ENCODE measurements at regions not wholly inside any gene's neighbourhood (a gene's known extent, or its start where the extent isn't known, plus 50 kb on each side); places are given as distances from the start of the nearest gene placed in this dataset.

- no peaks in the 10 kb centered on the region for H3K36me3 Mint-ChIP-seq
- H3K27ac ChIP-seq (ENCODE audit: low read length) = no peak overlapping the region
- H3K4me3 Mint-ChIP-seq = no peak overlapping the region
- H3K4me1 Mint-ChIP-seq = peaks cover 0 to 6% (median 4%) of the 10 kb centered on the region in 3 donors
- H3K36me3 ChIP-seq (ENCODE audit: control insufficient read depth in 2 of 2, extremely low read depth in 1 of 2, insufficient read depth in 1 of 2, low read length in 1 of 2) = no peaks in the 10 kb centered on the region
- DNase-seq = no peak
- H3K9me3 Mint-ChIP-seq = peaks cover 16 to 35% (median 31%) of the 10 kb centered on the region in 3 donors
- ATAC-seq (replicated peaks in 1 of 4) = no peak
- peaks cover 0 to 8% of the 10 kb centered on the region in 2 experiments for H3K27me3 ChIP-seq (replicated peaks in 1 of 2; ENCODE audit: control insufficient read depth in 2 of 2, extremely low read depth in 1 of 2, insufficient read depth in 2 of 2, low read length in 1 of 2)
- H3K4me3 ChIP-seq (ENCODE audit: control insufficient read depth in 1 of 2, extremely low read depth in 1 of 2, low read length in 1 of 2) = no peak overlapping the region
- WGBS (ENCODE audit: insufficient coverage) = 97% methylated on average over 3 of the region's 5 CpGs
- ChIA-PET CTCF (no interaction called here), POLR2A (no interaction called here)
- H3K27ac Mint-ChIP-seq = no peak overlapping the region
- H3K27me3 Mint-ChIP-seq = peaks cover 2 to 7% of the 10 kb centered on the region in 2 donors
- H3K9me3 ChIP-seq = no peaks in the 10 kb centered on the region
- H3K4me1 ChIP-seq (ENCODE audit: control insufficient read depth in 1 of 2, extremely low read depth in 1 of 2, insufficient read depth in 2 of 2, low read length in 2 of 2) = peaks cover 8 to 9% of the 10 kb centered on the region in 2 experiments
Observed at GRCh38 chr19:28655054-28655453, 557.9 kb downstream of the UQCRFS1 start.

GRCh38 chr19:28652765-28653164 lies 560.2 kb downstream of the UQCRFS1 start:
- CTCF ChIA-PET = no interaction called here
- Histone ChIP-seq H3K4me3 (ENCODE audit: control insufficient read depth in 1 of 2, extremely low read depth in 1 of 2, low read length in 1 of 2) (no peak overlapping the region), H3K4me1 (ENCODE audit: control insufficient read depth in 1 of 2, extremely low read depth in 1 of 2, insufficient read depth in 2 of 2, low read length in 2 of 2) (peaks cover 8 to 9% of the 10 kb centered on the region in 2 experiments), H3K9me3 (no peaks in the 10 kb centered on the region), H3K27ac (ENCODE audit: low read length) (no peak overlapping the region), H3K36me3 (ENCODE audit: control insufficient read depth in 2 of 2, extremely low read depth in 1 of 2, insufficient read depth in 1 of 2, low read length in 1 of 2) (no peaks in the 10 kb centered on the region), H3K27me3 (replicated peaks in 1 of 2; ENCODE audit: control insufficient read depth in 2 of 2, extremely low read depth in 1 of 2, insufficient read depth in 2 of 2, low read length in 1 of 2) (peaks cover 0 to 8% of the 10 kb centered on the region in 2 experiments)
- no peak overlapping the region for H3K27ac Mint-ChIP-seq
- peak in 1 of 4 experiments; percentile 27 for ATAC-seq (replicated peaks in 1 of 4)
- H3K27me3 Mint-ChIP-seq = peaks cover 2 to 7% of the 10 kb centered on the region in 2 donors
- no peak for DNase-seq
- H3K36me3 Mint-ChIP-seq = no peaks in the 10 kb centered on the region
- H3K4me1 Mint-ChIP-seq = peaks cover 0 to 6% (median 4%) of the 10 kb centered on the region in 3 donors
- POLR2A ChIA-PET = no interaction called here
- peaks cover 15 to 20% (median 18%) of the 10 kb centered on the region in 3 donors for H3K9me3 Mint-ChIP-seq
- 9% methylated on average over 1 of the region's 3 CpGs for WGBS (ENCODE audit: insufficient coverage)
- no peak overlapping the region for H3K4me3 Mint-ChIP-seq

GRCh38 chr19:28646629-28647028 lies 566.3 kb downstream of the UQCRFS1 start:
- H3K36me3 Mint-ChIP-seq = no peaks in the 10 kb centered on the region
- ChIA-PET CTCF (no interaction called here), POLR2A (no interaction called here)
- DNase-seq = no peak
- H3K4me3 Mint-ChIP-seq = no peak overlapping the region
- ATAC-seq (replicated peaks in 1 of 4) = no peak
- Histone ChIP-seq H3K9me3 (no peaks in the 10 kb centered on the region), H3K27me3 (replicated peaks in 1 of 2; ENCODE audit: control insufficient read depth in 2 of 2, extremely low read depth in 1 of 2, insufficient read depth in 2 of 2, low read length in 1 of 2) (no peaks in the 10 kb centered on the region), H3K27ac (ENCODE audit: low read length) (no peak overlapping the region), H3K36me3 (ENCODE audit: control insufficient read depth in 2 of 2, extremely low read depth in 1 of 2, insufficient read depth in 1 of 2, low read length in 1 of 2) (no peaks in the 10 kb centered on the region), H3K4me1 (ENCODE audit: control insufficient read depth in 1 of 2, extremely low read depth in 1 of 2, insufficient read depth in 2 of 2, low read length in 2 of 2) (no peaks in the 10 kb centered on the region), H3K4me3 (ENCODE audit: control insufficient read depth in 1 of 2, extremely low read depth in 1 of 2, low read length in 1 of 2) (no peak overlapping the region)
- WGBS (ENCODE audit: insufficient coverage) = 64% methylated on average over 2 of the region's 6 CpGs
- H3K27ac Mint-ChIP-seq = no peak overlapping the region
- no peaks in the 10 kb centered on the region for H3K9me3 Mint-ChIP-seq
- H3K4me1 Mint-ChIP-seq = no peaks in the 10 kb centered on the region
- peaks cover 2 to 4% of the 10 kb centered on the region in 2 donors for H3K27me3 Mint-ChIP-seq

- POLR2A ChIA-PET = no interaction called here
- WGBS (ENCODE audit: insufficient coverage) = 41% methylated on average over 3 of the region's 4 CpGs
- Mint-ChIP-seq H3K9me3 (no peaks in the 10 kb centered on the region), H3K27me3 (no peaks in the 10 kb centered on the region), H3K36me3 (no peaks in the 10 kb centered on the region), H3K27ac (no peak overlapping the region), H3K4me1 (no peaks in the 10 kb centered on the region), H3K4me3 (no peak overlapping the region)
- ATAC-seq (replicated peaks in 1 of 4) (no peak), DNase-seq (no peak)
- Histone ChIP-seq H3K27me3 (replicated peaks in 1 of 2; ENCODE audit: control insufficient read depth in 2 of 2, extremely low read depth in 1 of 2, insufficient read depth in 2 of 2, low read length in 1 of 2) (no peaks in the 10 kb centered on the region), H3K27ac (ENCODE audit: low read length) (no peak overlapping the region), H3K4me3 (ENCODE audit: control insufficient read depth in 1 of 2, extremely low read depth in 1 of 2, low read length in 1 of 2) (no peak overlapping the region), H3K4me1 (ENCODE audit: control insufficient read depth in 1 of 2, extremely low read depth in 1 of 2, insufficient read depth in 2 of 2, low read length in 2 of 2) (no peaks in the 10 kb centered on the region), H3K9me3 (no peaks in the 10 kb centered on the region), H3K36me3 (ENCODE audit: control insufficient read depth in 2 of 2, extremely low read depth in 1 of 2, insufficient read depth in 1 of 2, low read length in 1 of 2) (no peaks in the 10 kb centered on the region)
- CTCF ChIA-PET = interaction anchor here in 1 of 2 donors (0.9 kb wide), 1 partner anchor 11 kb away, joined by 4 read pairs; no protein-coding TSS in a partner anchor
Observed at GRCh38 chr19:28644169-28644775, 568.7 kb downstream of the UQCRFS1 start.

GRCh38 chr19:28642787-28643683 lies 569.9 kb downstream of the UQCRFS1 start:
- ChIA-PET CTCF (interaction anchor here in 1 of 2 donors (0.9 kb wide), 1 partner anchor 10 kb away, joined by 4 read pairs; no protein-coding TSS in a partner anchor), POLR2A (no interaction called here)
- Mint-ChIP-seq H3K27ac (no peak overlapping the region), H3K4me1 (no peaks in the 10 kb centered on the region), H3K27me3 (no peaks in the 10 kb centered on the region), H3K9me3 (no peaks in the 10 kb centered on the region), H3K4me3 (no peak overlapping the region), H3K36me3 (no peaks in the 10 kb centered on the region)
- no peak for DNase-seq
- Histone ChIP-seq H3K4me1 (ENCODE audit: control insufficient read depth in 1 of 2, extremely low read depth in 1 of 2, insufficient read depth in 2 of 2, low read length in 2 of 2) (no peaks in the 10 kb centered on the region), H3K4me3 (ENCODE audit: control insufficient read depth in 1 of 2, extremely low read depth in 1 of 2, low read length in 1 of 2) (no peak overlapping the region), H3K27ac (ENCODE audit: low read length) (no peak overlapping the region), H3K36me3 (ENCODE audit: control insufficient read depth in 2 of 2, extremely low read depth in 1 of 2, insufficient read depth in 1 of 2, low read length in 1 of 2) (no peaks in the 10 kb centered on the region), H3K9me3 (no peaks in the 10 kb centered on the region), H3K27me3 (replicated peaks in 1 of 2; ENCODE audit: control insufficient read depth in 2 of 2, extremely low read depth in 1 of 2, insufficient read depth in 2 of 2, low read length in 1 of 2) (no peaks in the 10 kb centered on the region)
- ATAC-seq (replicated peaks in 1 of 4) = no peak
- WGBS (ENCODE audit: insufficient coverage) = 87% methylated on average over 5 of the region's 10 CpGs

- H3K9me3 ChIP-seq = no peaks in the 10 kb centered on the region
- Mint-ChIP-seq H3K27ac (no peak overlapping the region), H3K4me3 (no peak overlapping the region), H3K9me3 (no peaks in the 10 kb centered on the region), H3K27me3 (no peaks in the 10 kb centered on the region), H3K4me1 (no peaks in the 10 kb centered on the region), H3K36me3 (no peaks in the 10 kb centered on the region)
- no peak overlapping the region for H3K27ac ChIP-seq (ENCODE audit: low read length)
- no peak for DNase-seq
- ATAC-seq (replicated peaks in 1 of 4) = no peak
- ChIA-PET POLR2A (no interaction called here), CTCF (no interaction called here)
- H3K36me3 ChIP-seq (ENCODE audit: control insufficient read depth in 2 of 2, extremely low read depth in 1 of 2, insufficient read depth in 1 of 2, low read length in 1 of 2) = no peaks in the 10 kb centered on the region
- no peaks in the 10 kb centered on the region for H3K27me3 ChIP-seq (replicated peaks in 1 of 2; ENCODE audit: control insufficient read depth in 2 of 2, extremely low read depth in 1 of 2, insufficient read depth in 2 of 2, low read length in 1 of 2)
- H3K4me3 ChIP-seq (ENCODE audit: control insufficient read depth in 1 of 2, extremely low read depth in 1 of 2, low read length in 1 of 2) = no peak overlapping the region
- H3K4me1 ChIP-seq (ENCODE audit: control insufficient read depth in 1 of 2, extremely low read depth in 1 of 2, insufficient read depth in 2 of 2, low read length in 2 of 2) = no peaks in the 10 kb centered on the region
- 84% methylated on average over 4 of the region's 6 CpGs for WGBS (ENCODE audit: insufficient coverage)
Observed at GRCh38 chr19:28641395-28641794, 571.6 kb downstream of the UQCRFS1 start.
